Ishikawa (cell line): ENCODE measurements at regions not wholly inside any gene's neighbourhood (a gene's known extent, or its start where the extent isn't known, plus 50 kb on each side); places are given as distances from the start of the nearest gene placed in this dataset.

Experiments
- CEBPB ChIP-seq: IDR thresholded peaks from 2 replicates; pipeline ENCODE4 v1.6.1; 2012
- CREB1 ChIP-seq: IDR thresholded peaks from 2 replicates; pipeline ENCODE4 v1.6.1; 2012; ENCODE audit warnings: low read depth
- EP300 ChIP-seq: IDR thresholded peaks from 2 replicates; pipeline ENCODE4 v1.6.1; 2012; ENCODE audit warnings: borderline replicate concordance
- FOXM1 ChIP-seq: IDR thresholded peaks from 2 replicates; pipeline ENCODE4 v1.6.1; 2012; ENCODE audit warnings: low read depth, borderline replicate concordance
- MAX ChIP-seq: IDR thresholded peaks from 2 replicates; pipeline ENCODE4 v1.6.1; 2012
- NFIC ChIP-seq: IDR thresholded peaks from 2 replicates; pipeline ENCODE4 v1.6.1; 2012
- RAD21 ChIP-seq: IDR thresholded peaks from 2 replicates; pipeline ENCODE4 v1.6.1; 2012; ENCODE audit warnings: low read depth
- TAF1 ChIP-seq: IDR thresholded peaks from 2 replicates; pipeline ENCODE4 v1.6.1; 2012; ENCODE audit warnings: low read depth, mild to moderate bottlenecking
- TEAD4 ChIP-seq: IDR thresholded peaks from 2 replicates; pipeline ENCODE4 v1.6.1; 2012
- YY1 ChIP-seq: IDR thresholded peaks from 2 replicates; pipeline ENCODE4 v1.6.1; 2012; ENCODE audit warnings: low read depth
- ZBTB7A ChIP-seq: IDR thresholded peaks from 2 replicates; pipeline ENCODE4 v1.6.1; 2012; ENCODE audit warnings: low read depth
- TF ChIP-seq, protein P1 (sequence below): IDR thresholded peaks from 2 replicates; pipeline ENCODE4 v1.6.1; 2012; ENCODE audit warnings: low read depth, mild to moderate bottlenecking

DNA sequence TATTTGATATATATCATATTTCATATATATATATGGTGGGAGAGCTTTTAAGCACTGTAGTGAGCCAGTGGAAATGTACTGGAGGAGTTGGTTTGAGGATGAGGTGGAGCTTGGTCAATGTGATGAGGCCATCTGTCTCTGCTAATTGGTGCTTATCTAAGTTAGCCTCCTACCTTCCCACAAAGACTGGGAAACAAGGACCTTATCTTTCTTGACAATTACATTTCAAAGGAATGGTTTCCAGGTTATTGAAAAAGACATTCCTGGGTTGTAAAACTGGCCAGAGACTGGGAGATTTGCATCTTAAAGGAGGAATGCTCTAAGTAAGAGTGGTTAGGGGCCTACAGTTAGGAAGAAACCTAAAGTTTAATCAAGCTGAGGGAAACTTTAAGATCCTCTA is 212.8 kb upstream of the SYT1 start:
- TF ChIP-seq YY1 (no peak), FOXM1 (no peak), MAX (no peak), CREB1 (no peak), TEAD4 (no peak), CEBPB (no peak), EP300 (no peak), TAF1 (no peak), RAD21 (no peak), ZBTB7A (no peak), NFIC (no peak)
- TF ChIP-seq, protein P1, sequence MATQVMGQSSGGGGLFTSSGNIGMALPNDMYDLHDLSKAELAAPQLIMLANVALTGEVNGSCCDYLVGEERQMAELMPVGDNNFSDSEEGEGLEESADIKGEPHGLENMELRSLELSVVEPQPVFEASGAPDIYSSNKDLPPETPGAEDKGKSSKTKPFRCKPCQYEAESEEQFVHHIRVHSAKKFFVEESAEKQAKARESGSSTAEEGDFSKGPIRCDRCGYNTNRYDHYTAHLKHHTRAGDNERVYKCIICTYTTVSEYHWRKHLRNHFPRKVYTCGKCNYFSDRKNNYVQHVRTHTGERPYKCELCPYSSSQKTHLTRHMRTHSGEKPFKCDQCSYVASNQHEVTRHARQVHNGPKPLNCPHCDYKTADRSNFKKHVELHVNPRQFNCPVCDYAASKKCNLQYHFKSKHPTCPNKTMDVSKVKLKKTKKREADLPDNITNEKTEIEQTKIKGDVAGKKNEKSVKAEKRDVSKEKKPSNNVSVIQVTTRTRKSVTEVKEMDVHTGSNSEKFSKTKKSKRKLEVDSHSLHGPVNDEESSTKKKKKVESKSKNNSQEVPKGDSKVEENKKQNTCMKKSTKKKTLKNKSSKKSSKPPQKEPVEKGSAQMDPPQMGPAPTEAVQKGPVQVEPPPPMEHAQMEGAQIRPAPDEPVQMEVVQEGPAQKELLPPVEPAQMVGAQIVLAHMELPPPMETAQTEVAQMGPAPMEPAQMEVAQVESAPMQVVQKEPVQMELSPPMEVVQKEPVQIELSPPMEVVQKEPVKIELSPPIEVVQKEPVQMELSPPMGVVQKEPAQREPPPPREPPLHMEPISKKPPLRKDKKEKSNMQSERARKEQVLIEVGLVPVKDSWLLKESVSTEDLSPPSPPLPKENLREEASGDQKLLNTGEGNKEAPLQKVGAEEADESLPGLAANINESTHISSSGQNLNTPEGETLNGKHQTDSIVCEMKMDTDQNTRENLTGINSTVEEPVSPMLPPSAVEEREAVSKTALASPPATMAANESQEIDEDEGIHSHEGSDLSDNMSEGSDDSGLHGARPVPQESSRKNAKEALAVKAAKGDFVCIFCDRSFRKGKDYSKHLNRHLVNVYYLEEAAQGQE: no peak
